Astrocyte (in vitro differentiated cells and primary cell): ENCODE measurements at regions not wholly inside any gene's neighbourhood (a gene's known extent, or its start where the extent isn't known, plus 50 kb on each side); places are given as distances from the start of the nearest gene placed in this dataset.

Source experiments
- EZH2 ChIP-seq: IDR thresholded peaks from 2 replicates; pipeline ENCODE4 v1.6.1; 2012; ENCODE audit warnings: mild to moderate bottlenecking, low read length, inconsistent platforms; ENCODE audit not compliant: insufficient read depth
- TF ChIP-seq, protein P1 (sequence below): IDR thresholded peaks from 2 replicates; pipeline ENCODE4 v1.5.1; 2011; ENCODE audit warnings: low read depth, mild to moderate bottlenecking, inconsistent platforms, low read length, moderate library complexity; ENCODE audit not compliant: insufficient read depth

DNA sequence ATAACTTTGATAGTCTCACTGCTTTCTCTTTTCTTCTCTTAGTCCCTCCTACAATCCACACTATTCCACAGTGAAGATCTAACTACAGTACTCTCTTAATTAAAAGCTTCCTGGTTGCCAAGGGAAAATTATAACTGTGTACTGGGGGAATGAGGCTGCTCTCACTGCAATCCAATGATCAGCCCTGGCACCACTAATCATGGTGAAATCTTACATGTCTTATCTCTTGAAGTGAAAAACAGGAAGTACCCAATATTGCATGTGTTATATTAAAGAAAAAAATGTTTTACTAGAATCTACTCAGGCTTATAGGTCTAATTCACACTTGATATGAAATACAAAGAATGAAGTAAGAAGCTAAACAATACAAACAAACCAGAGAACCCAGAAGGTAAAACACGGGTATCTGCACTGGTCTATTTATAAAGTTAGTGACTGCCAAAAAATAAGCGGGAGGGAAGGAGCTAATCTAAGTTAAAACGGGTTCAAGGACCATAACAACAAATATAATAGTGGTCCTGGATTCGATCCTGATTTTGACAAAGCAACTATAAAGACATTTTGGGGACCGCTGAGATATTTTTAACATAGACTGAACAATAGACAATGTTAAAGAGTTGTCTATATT is 57.5 kb downstream of the RGS2 start:
- TF ChIP-seq, protein P1, sequence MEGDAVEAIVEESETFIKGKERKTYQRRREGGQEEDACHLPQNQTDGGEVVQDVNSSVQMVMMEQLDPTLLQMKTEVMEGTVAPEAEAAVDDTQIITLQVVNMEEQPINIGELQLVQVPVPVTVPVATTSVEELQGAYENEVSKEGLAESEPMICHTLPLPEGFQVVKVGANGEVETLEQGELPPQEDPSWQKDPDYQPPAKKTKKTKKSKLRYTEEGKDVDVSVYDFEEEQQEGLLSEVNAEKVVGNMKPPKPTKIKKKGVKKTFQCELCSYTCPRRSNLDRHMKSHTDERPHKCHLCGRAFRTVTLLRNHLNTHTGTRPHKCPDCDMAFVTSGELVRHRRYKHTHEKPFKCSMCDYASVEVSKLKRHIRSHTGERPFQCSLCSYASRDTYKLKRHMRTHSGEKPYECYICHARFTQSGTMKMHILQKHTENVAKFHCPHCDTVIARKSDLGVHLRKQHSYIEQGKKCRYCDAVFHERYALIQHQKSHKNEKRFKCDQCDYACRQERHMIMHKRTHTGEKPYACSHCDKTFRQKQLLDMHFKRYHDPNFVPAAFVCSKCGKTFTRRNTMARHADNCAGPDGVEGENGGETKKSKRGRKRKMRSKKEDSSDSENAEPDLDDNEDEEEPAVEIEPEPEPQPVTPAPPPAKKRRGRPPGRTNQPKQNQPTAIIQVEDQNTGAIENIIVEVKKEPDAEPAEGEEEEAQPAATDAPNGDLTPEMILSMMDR, result no peak
- TF ChIP-seq EZH2, result no peak
